HG03342 (cell line): ENCODE measurements at regions not wholly inside any gene's neighbourhood (a gene's known extent, or its start where the extent isn't known, plus 50 kb on each side); places are given as distances from the start of the nearest gene placed in this dataset.
A peak's percentile ranks its signal among the peaks of the same experiment; 100 is the strongest.
"Not testable (repeated sequence)": the region's sequence is repeated elsewhere in the genome, so short reads cannot be mapped to it uniquely, and the experiment has no call there.

ENCODE experiments used
- ATAC-seq: cut with Tn5 transposase; IDR thresholded peaks from one replicate; pipeline ENCODE4 v1.9.1; 2021; ENCODE audit warnings: mild to moderate bottlenecking, moderate library complexity; ENCODE audit not compliant: unreplicated experiment

GRCh38 chr14:65153101-65153500 is 50.8 kb upstream of the MAX start:
- ATAC-seq: no peak

GRCh38 chr14:65156568-65157366 is 54.5 kb upstream of the MAX start:
- ATAC-seq: peak; percentile 68

- ATAC-seq: peak; percentile 67
Observed at GRCh38 chr14:65159281-65160062, 57.2 kb upstream of the MAX start.

GRCh38 chr14:65160091-65160490 is 57.8 kb upstream of the MAX start:
- ATAC-seq: no peak

- ATAC-seq: no peak
Observed at GRCh38 chr14:65162031-65162430, 59.7 kb upstream of the MAX start.

GRCh38 chr14:65164068-65164824 is 61.9 kb upstream of the MAX start:
- ATAC-seq: no peak

GRCh38 chr14:65164825-65165135 is 62.5 kb upstream of the MAX start:
- ATAC-seq: no peak

- no peak for ATAC-seq
Observed at GRCh38 chr14:65167072-65167645, 64.8 kb upstream of the MAX start.

- ATAC-seq: peak; percentile 2
Observed at GRCh38 chr14:65168840-65169239, 66.5 kb upstream of the MAX start.

GRCh38 chr14:65169351-65169750 is 67.0 kb upstream of the MAX start:
- peak; percentile 79 for ATAC-seq

- peak; percentile 3 for ATAC-seq
Observed at GRCh38 chr14:65170318-65170717, 68.0 kb upstream of the MAX start.

GRCh38 chr14:65170768-65171507 is 68.6 kb upstream of the MAX start:
- peak; percentile 54 for ATAC-seq

- no peak for ATAC-seq
Observed at GRCh38 chr14:65173973-65174693, 71.8 kb upstream of the MAX start.

GRCh38 chr14:65174783-65175182 is 72.5 kb upstream of the MAX start:
- no peak for ATAC-seq

GRCh38 chr14:65177551-65177950 is 75.2 kb upstream of the MAX start:
- no peak for ATAC-seq

GRCh38 chr14:65179231-65179630 is 76.9 kb upstream of the MAX start:
- ATAC-seq: not testable (repeated sequence)

GRCh38 chr14:65179918-65180724 is 77.8 kb upstream of the MAX start:
- ATAC-seq: peak; percentile 92

- ATAC-seq: no peak
Observed at GRCh38 chr14:65180725-65181025, 78.4 kb upstream of the MAX start.

GRCh38 chr14:65184032-65184764 is 81.9 kb upstream of the MAX start:
- no peak for ATAC-seq
